Fibroblast of lung (primary cell): ENCODE measurements at regions not wholly inside any gene's neighbourhood (a gene's known extent, or its start where the extent isn't known, plus 50 kb on each side); places are given as distances from the start of the nearest gene placed in this dataset.
A peak's percentile ranks its signal among the peaks of the same experiment; 100 is the strongest.

ENCODE experiments used
- DNase-seq, 2 donors: peaks; one replicate each; pipeline versions ENCODE4 v3.0.0 to v3.0.0-alpha.2; 2010; ENCODE audit warnings: low read depth in 2 of 2
- H2AFZ ChIP-seq: 2 replicates; pipeline ENCODE4 v1.5.1; 2012; ENCODE audit warnings: low read length, control low read depth, inconsistent platforms
- H3K27ac ChIP-seq: 2 replicates; pipeline ENCODE4 v1.5.1; 2011; ENCODE audit warnings: low read length, control low read depth; ENCODE audit not compliant: insufficient read depth
- H3K27me3 ChIP-seq: 2 replicates; pipeline ENCODE4 v1.5.1; 2011; ENCODE audit warnings: mild to moderate bottlenecking, low read length; ENCODE audit not compliant: control insufficient read depth, insufficient read depth
- H3K36me3 ChIP-seq: 2 replicates; pipeline ENCODE4 v1.5.1; 2011; ENCODE audit warnings: low read length; ENCODE audit not compliant: control insufficient read depth, insufficient read depth
- H3K4me1 ChIP-seq: 2 replicates; pipeline ENCODE4 v1.5.1; 2011; ENCODE audit warnings: low read length; ENCODE audit not compliant: control insufficient read depth, insufficient read depth; ENCODE audit errors: extremely low read depth
- H3K4me2 ChIP-seq: 2 replicates; pipeline ENCODE4 v1.5.1; 2011; ENCODE audit warnings: low read length, control low read depth; ENCODE audit not compliant: insufficient read depth; ENCODE audit errors: extremely low read depth
- H3K4me3 ChIP-seq, 4 experiments: fragments of 200-600 bp in 1 of 4; sonication (generic) in 1 of 4; replicated peaks in 1 of 4; 2 replicates each; pipeline ENCODE4 v1.5.1; 2011 to 2016; ENCODE audit warnings: low read length in 4 of 4, low read depth in 3 of 4, mild to moderate bottlenecking in 3 of 4, control low read depth in 2 of 4, inconsistent platforms in 1 of 4, mixed read lengths in 1 of 4; ENCODE audit not compliant: insufficient read depth in 1 of 4; ENCODE audit errors: control extremely low read depth in 1 of 4
- H3K79me2 ChIP-seq: 2 replicates; pipeline ENCODE4 v1.5.1; 2012; ENCODE audit warnings: mild to moderate bottlenecking, low read length, inconsistent platforms; ENCODE audit not compliant: control insufficient read depth, insufficient read depth
- H3K9ac ChIP-seq: 2 replicates; pipeline ENCODE4 v1.5.1; 2011; ENCODE audit warnings: mild to moderate bottlenecking, low read length, control low read depth; ENCODE audit not compliant: insufficient read depth
- H3K9me3 ChIP-seq: 2 replicates; pipeline ENCODE4 v1.5.1; 2012; ENCODE audit warnings: low read depth, low read length; ENCODE audit not compliant: control insufficient read depth, insufficient read depth
- H4K20me1 ChIP-seq: 2 replicates; pipeline ENCODE4 v1.5.1; 2011; ENCODE audit warnings: low read length; ENCODE audit not compliant: control insufficient read depth, insufficient read depth; ENCODE audit errors: extremely low read depth
- CTCF ChIP-seq, 2 donors: IDR thresholded peaks in 1 of 2; conservative IDR thresholded peaks in 1 of 2; 1 replicate in 1 of 2; 2 replicates in 1 of 2; pipeline ENCODE4 v1.5.1; 2011 to 2012; ENCODE audit warnings: low read length in 2 of 2, control low read depth in 1 of 2, inconsistent platforms in 1 of 2, low read depth in 1 of 2, mild to moderate bottlenecking in 1 of 2
- EZH2 ChIP-seq: IDR thresholded peaks from 2 replicates; pipeline ENCODE4 v1.5.1; 2012; ENCODE audit warnings: low read length, control low read depth, mild to moderate bottlenecking; ENCODE audit errors: missing control alignments

DNA sequence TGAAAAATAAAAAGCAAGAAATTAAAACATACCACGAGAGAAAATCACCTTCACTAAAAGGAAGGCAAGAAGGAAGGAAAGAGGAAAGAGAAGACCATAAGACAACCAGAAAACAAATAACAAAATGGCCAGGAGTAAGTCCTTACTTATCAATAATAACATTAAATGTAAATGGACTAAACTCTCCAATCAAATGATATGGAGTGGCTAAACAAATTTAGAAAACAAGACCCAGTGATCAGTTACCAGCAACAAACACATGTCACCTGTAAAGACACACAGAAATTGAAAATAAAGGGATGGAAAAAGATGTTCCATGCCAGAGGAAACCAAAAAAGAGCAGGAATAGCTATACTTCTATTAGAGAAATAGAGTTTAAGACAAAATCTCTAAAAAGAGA, 85.0 kb upstream of the SLC38A4 start:
- no peaks in the 10 kb centered on the region for H3K36me3 ChIP-seq
- TF ChIP-seq EZH2: no peak
- TF ChIP-seq CTCF (conservative IDR thresholded peaks at IDR 0.05 in 1 of 2, IDR thresholded peaks at IDR 0.05 in 1 of 2; ENCODE audit: low read depth in 1 of 2, low read length in 2 of 2): no peak
- no peak overlapping the region for H3K27ac ChIP-seq
- H3K4me3 ChIP-seq: no peak overlapping the region
- no peak overlapping the region for H3K9ac ChIP-seq
- no peak for DNase-seq
- H4K20me1 ChIP-seq: no peaks in the 10 kb centered on the region
- no peak overlapping the region for H2AFZ ChIP-seq
- peaks cover 4% of the 10 kb centered on the region for H3K4me1 ChIP-seq
- no peaks in the 10 kb centered on the region for H3K79me2 ChIP-seq
- no peaks in the 10 kb centered on the region for H3K9me3 ChIP-seq
- no peak overlapping the region for H3K4me2 ChIP-seq
- H3K27me3 ChIP-seq: no peaks in the 10 kb centered on the region

DNA sequence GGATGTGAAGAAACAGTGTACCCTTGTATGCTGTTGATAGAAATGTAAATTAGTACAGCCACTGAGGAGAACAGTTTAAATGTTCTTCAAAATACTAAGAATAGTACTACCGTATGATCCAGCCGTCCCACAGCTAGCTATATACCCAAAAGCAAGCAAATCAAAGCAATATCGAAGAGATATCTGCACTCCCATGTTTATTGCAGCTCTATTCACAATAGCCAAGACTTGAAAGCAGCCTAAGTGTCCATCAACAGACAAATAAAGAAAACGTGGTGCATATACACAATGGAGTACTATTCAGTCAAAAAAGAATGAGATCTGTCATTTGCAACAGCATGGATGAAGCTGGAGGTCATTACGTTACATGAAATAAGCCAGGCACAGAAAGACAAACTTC, 88.5 kb upstream of the SLC38A4 start:
- H3K9ac ChIP-seq: no peak overlapping the region
- H3K36me3 ChIP-seq: no peaks in the 10 kb centered on the region
- H3K27ac ChIP-seq: no peak overlapping the region
- H4K20me1 ChIP-seq: no peaks in the 10 kb centered on the region
- no peak overlapping the region for H3K4me3 ChIP-seq
- H3K79me2 ChIP-seq: no peaks in the 10 kb centered on the region
- no peaks in the 10 kb centered on the region for H3K9me3 ChIP-seq
- H3K27me3 ChIP-seq: no peaks in the 10 kb centered on the region
- DNase-seq: no peak
- peaks cover 15% of the 10 kb centered on the region for H3K4me1 ChIP-seq
- TF ChIP-seq CTCF (conservative IDR thresholded peaks at IDR 0.05 in 1 of 2, IDR thresholded peaks at IDR 0.05 in 1 of 2; ENCODE audit: low read depth in 1 of 2, low read length in 2 of 2) (no peak), EZH2 (no peak)
- no peak overlapping the region for H3K4me2 ChIP-seq
- H2AFZ ChIP-seq: no peak overlapping the region

DNA sequence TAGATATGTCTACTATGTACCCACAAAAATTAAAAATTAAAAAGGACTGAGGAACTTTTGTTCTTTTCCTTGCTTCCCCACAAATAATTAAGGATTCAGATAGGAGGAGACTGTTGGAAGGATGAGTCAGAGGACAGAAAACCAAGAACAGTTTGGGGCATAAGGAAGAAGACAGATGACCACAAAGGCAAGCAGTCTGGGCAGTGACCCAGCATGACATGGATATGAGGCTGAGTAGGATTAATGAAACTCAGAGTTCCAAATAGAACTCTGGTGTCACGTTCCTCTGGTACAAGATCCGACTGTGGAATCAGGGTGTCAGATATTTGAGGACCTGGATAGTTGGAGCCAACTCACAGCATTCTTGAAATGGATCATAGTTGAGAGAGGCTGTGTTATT, 89.3 kb upstream of the SLC38A4 start:
- Histone ChIP-seq H4K20me1 (no peaks in the 10 kb centered on the region), H3K36me3 (no peaks in the 10 kb centered on the region), H3K4me2 (no peak overlapping the region), H3K9me3 (no peaks in the 10 kb centered on the region), H2AFZ (no peak overlapping the region), H3K27ac (peak overlapping the region; percentile 3), H3K9ac (no peak overlapping the region), H3K27me3 (no peaks in the 10 kb centered on the region), H3K4me3 (no peak overlapping the region), H3K4me1 (peaks cover 15% of the 10 kb centered on the region), H3K79me2 (no peaks in the 10 kb centered on the region)
- DNase-seq: peak; percentile 88 to 93
- TF ChIP-seq CTCF (conservative IDR thresholded peaks at IDR 0.05 in 1 of 2, IDR thresholded peaks at IDR 0.05 in 1 of 2; ENCODE audit: low read depth in 1 of 2, low read length in 2 of 2) (no peak), EZH2 (no peak)
